Transverse colon (tissue), 4 donors: ENCODE measurements at regions not wholly inside any gene's neighbourhood (a gene's known extent, or its start where the extent isn't known, plus 50 kb on each side); places are given as distances from the start of the nearest gene placed in this dataset.
A peak's percentile ranks its signal among the peaks of the same experiment; 100 is the strongest.

Source experiments
- DNase-seq: peaks from one replicate; pipeline ENCODE4 v3.0.0-alpha.2; 2019
- H3K27ac ChIP-seq, 4 donors: fragments of 200-600 bp; sonication (generic); 2 replicates each; pipeline ENCODE4 v1.5.1; 2016 to 2018; ENCODE audit warnings: inconsistent platforms in 4 of 4
- H3K27me3 ChIP-seq: fragments of 200-600 bp; sonication (generic); 2 replicates; pipeline ENCODE4 v1.5.1; 2017; ENCODE audit warnings: inconsistent platforms
- H3K36me3 ChIP-seq, 4 donors: fragments of 200-600 bp; sonication (generic); 2 replicates each; pipeline ENCODE4 v1.5.1; 2017 to 2019; ENCODE audit warnings: inconsistent platforms in 4 of 4
- H3K4me1 ChIP-seq, 4 donors: fragments of 200-600 bp; sonication (generic); 2 replicates each; pipeline ENCODE4 v1.5.1; 2017 to 2020; ENCODE audit warnings: inconsistent platforms in 4 of 4
- H3K4me3 ChIP-seq, 4 donors: fragments of 200-600 bp; sonication (generic); 1 replicate in 1 of 4; 2 replicates in 3 of 4; pipeline versions ENCODE4 v1.5.1 to v1.6.1; 2017 to 2019; ENCODE audit warnings: inconsistent platforms in 4 of 4
- H3K9me3 ChIP-seq, 2 donors: fragments of 200-600 bp; sonication (generic); 2 replicates each; pipeline ENCODE4 v1.5.1; 2017 to 2019; ENCODE audit warnings: inconsistent platforms in 2 of 2
- EP300 ChIP-seq: sonication (generic); formaldehyde crosslinking; IDR thresholded peaks from one replicate; pipeline ENCODE4 v1.6.1; 2017; ENCODE audit warnings: antibody characterized with exemption, low read depth
- POLR2A ChIP-seq: fragments of 450-650 bp; IDR thresholded peaks from one replicate; pipeline ENCODE4 v1.6.1; 2016; ENCODE audit warnings: antibody characterized with exemption, mild to moderate bottlenecking, moderate library complexity
- POLR2AphosphoS5 ChIP-seq, 3 donors: sonication (generic); formaldehyde crosslinking; IDR thresholded peaks; one replicate each; pipeline ENCODE4 v1.6.1; 2016; ENCODE audit warnings: antibody characterized with exemption in 3 of 3
- WGBS, 2 donors: methylation state at CpG; one replicate each; pipeline ENCODE4 v1.1.5; 2018; ENCODE audit warnings: low coverage in 1 of 2; 5-methylcytosine and 5-hydroxymethylcytosine counted together
- in situ Hi-C, 4 donors: fragments of 200-750 bp; cut with MboI; loops; one replicate each; pipeline versions ENCODE4 v1.15.0 to v1.15.1; 2017; ENCODE audit warnings: low sequenced_read_pairs in 3 of 4, low pct_ligation_motif_present in 1 of 4, low pct_unique_long_range_greater_than_20kb in 1 of 4
- intact Hi-C: fragments of 100-400 bp; cut with DNase I; formaldehyde crosslinking; loops from one replicate; pipeline ENCODE4 v1.15.1; 2023; ENCODE audit warnings: low total_unique reads
- TF ChIP-seq, protein P1 (sequence below), 5 experiments: fragments of 200-600 bp in 3 of 5; fragments of 450-650 bp in 2 of 5; sonication (generic) in 3 of 5; IDR thresholded peaks; 1 replicate in 2 of 5; 2 replicates in 3 of 5; pipeline ENCODE4 v1.5.1; 2016 to 2017; ENCODE audit warnings: antibody characterized with exemption in 5 of 5, inconsistent platforms in 3 of 5, mild to moderate bottlenecking in 2 of 5, moderate library complexity in 1 of 5

DNA sequence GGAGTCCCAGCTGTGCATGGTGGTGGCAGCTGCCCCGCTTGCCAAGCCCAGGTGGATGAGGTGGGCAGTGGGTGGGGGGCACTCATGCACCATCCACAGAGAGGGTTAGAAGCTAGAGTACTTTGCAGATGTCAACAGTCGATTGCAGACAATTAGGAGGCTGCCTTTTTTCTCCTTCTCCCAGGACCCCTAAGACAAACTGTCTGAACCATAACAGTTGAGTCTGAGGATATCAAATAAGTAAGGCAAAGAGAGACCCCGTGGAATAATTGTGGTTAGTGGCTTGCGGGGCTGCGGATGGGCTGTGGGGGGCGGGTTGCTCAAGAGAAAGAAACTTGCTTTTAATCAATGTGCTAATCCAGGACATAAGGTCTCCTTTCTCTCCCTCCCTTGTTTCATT is 926.2 kb downstream of the VRK1 start:
- Histone ChIP-seq H3K4me1 (no peaks in the 10 kb centered on the region), H3K27ac (no peak overlapping the region), H3K27me3 (no peaks in the 10 kb centered on the region), H3K36me3 (no peaks in the 10 kb centered on the region), H3K9me3 (peaks cover 4 to 7% of the 10 kb centered on the region in 2 donors), H3K4me3 (no peak overlapping the region)
- intact Hi-C loops (no loop called here), in situ Hi-C loops (no loop called here)
- 81% methylated on average over 6 of the region's 6 CpGs; no CpG with 5 or more reads in 1 of the 2 donors for WGBS, 2 donors
- no peak for TF ChIP-seq POLR2A
- TF ChIP-seq, protein P1, sequence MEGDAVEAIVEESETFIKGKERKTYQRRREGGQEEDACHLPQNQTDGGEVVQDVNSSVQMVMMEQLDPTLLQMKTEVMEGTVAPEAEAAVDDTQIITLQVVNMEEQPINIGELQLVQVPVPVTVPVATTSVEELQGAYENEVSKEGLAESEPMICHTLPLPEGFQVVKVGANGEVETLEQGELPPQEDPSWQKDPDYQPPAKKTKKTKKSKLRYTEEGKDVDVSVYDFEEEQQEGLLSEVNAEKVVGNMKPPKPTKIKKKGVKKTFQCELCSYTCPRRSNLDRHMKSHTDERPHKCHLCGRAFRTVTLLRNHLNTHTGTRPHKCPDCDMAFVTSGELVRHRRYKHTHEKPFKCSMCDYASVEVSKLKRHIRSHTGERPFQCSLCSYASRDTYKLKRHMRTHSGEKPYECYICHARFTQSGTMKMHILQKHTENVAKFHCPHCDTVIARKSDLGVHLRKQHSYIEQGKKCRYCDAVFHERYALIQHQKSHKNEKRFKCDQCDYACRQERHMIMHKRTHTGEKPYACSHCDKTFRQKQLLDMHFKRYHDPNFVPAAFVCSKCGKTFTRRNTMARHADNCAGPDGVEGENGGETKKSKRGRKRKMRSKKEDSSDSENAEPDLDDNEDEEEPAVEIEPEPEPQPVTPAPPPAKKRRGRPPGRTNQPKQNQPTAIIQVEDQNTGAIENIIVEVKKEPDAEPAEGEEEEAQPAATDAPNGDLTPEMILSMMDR (IDR thresholded peaks at IDR 0.05), result no peak
- TF ChIP-seq EP300, result no peak
- no peak for TF ChIP-seq POLR2AphosphoS5 (IDR thresholded peaks at IDR 0.05)
- no peak for DNase-seq

DNA sequence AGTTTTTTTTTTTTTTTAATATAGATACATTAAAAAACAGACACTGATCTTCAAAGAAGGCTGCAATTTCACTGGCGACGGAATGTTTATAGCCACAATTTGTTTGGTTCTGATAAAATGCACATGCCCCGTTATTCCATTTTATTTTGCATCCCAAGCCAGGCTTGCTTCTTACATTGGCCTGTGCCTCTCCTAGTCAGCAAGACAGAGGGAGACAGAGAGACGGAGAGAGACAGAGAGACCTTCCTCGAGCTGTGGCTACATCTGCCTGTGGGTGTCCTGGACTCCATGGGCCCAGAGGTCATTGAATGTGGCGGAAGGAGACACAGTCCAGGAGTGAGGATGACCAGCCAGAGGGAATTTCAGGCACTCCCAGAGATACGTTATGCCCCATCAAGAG is 926.6 kb downstream of the VRK1 start:
- WGBS, 2 donors, result 68 to 76% methylated on average over 3 to 7 of the region's 7 CpGs
- in situ Hi-C loops (no loop called here), intact Hi-C loops (no loop called here)
- no peaks in the 10 kb centered on the region for H3K4me1 ChIP-seq
- peaks cover 4 to 7% of the 10 kb centered on the region in 2 donors for H3K9me3 ChIP-seq
- peak overlapping the region in 1 of 4 donors; percentile 21 for H3K27ac ChIP-seq
- no peaks in the 10 kb centered on the region for H3K36me3 ChIP-seq
- TF ChIP-seq POLR2A (no peak), POLR2AphosphoS5 (IDR thresholded peaks at IDR 0.05) (no peak), EP300 (no peak)
- TF ChIP-seq, protein P1 (IDR thresholded peaks at IDR 0.05), result no peak
- H3K27me3 ChIP-seq, result no peaks in the 10 kb centered on the region
- H3K4me3 ChIP-seq, result no peak overlapping the region
- DNase-seq, result no peak

DNA sequence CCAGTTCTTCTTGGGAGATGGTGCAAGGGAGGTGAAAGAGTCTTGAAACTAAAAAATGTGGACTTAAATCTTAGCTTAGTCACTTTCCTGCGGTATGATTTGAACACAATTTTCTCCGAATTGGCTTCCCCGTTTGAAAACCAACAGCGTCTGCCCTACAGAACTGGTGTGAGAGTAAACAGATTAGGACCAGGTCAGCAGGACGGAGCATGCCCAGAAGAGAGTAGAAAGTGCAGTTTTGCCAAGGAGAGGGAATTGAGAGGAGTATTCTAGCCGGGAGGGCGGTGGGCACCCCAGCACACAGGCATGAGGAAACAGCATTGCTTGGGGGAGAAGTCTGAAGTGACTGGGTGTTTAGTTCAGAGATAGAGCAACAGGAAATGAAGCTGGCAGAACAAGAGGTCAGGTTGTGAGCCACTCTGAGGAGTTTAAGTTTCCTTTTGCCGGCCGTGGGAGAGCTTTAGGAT is 927.1 kb downstream of the VRK1 start:
- H3K27me3 ChIP-seq, result no peaks in the 10 kb centered on the region
- in situ Hi-C loops, result no loop called here
- intact Hi-C loops, result no loop called here

DNA sequence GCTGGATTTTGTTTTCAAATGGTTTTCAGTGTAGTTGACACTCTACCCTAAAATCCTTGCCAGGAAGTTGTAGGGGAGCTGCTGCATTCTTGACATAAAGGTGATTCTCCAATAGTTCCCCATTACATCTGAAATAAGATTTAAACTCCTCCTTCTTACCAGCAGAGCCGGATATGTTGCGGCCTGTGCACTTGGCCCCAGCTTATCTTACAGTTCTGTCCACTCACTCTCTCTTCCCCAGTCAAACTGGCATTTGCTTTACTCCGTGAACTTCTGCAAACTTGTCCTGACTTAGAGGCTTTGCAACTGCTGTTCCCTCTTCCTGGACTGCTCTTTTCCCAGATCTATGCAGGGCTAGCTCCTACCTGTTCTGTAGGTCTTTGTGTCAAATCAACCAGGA is 929.5 kb downstream of the VRK1 start:
- TF ChIP-seq, protein P1 (IDR thresholded peaks at IDR 0.05), result no peak
- TF ChIP-seq POLR2A, result no peak
- Histone ChIP-seq H3K36me3 (no peaks in the 10 kb centered on the region), H3K9me3 (no peaks in the 10 kb centered on the region), H3K27ac (no peak overlapping the region), H3K4me1 (no peaks in the 10 kb centered on the region), H3K4me3 (no peak overlapping the region), H3K27me3 (no peaks in the 10 kb centered on the region)
- intact Hi-C loops, result no loop called here
- in situ Hi-C loops, result no loop called here
- WGBS, 2 donors, result 76 to 84% methylated on average over 3 of the region's 3 CpGs
- no peak for DNase-seq

More for the DNA sequence above, 927.1 kb downstream of the VRK1 start:
- Histone ChIP-seq H3K27ac (peak overlapping the region in 1 of 4 donors; percentile 21), H3K9me3 (peaks cover 4 to 7% of the 10 kb centered on the region in 2 donors), H3K36me3 (no peaks in the 10 kb centered on the region), H3K4me1 (no peaks in the 10 kb centered on the region), H3K4me3 (no peak overlapping the region)
- TF ChIP-seq, protein P1 (IDR thresholded peaks at IDR 0.05), result no peak
- TF ChIP-seq EP300 (no peak), POLR2A (no peak), POLR2AphosphoS5 (IDR thresholded peaks at IDR 0.05) (no peak)
- no peak for DNase-seq
- whole genome bisulfite sequencing, 2 donors, result 33 to 49% methylated on average over 3 to 9 of the region's 9 CpGs
